ENCODE measurements at regions not wholly inside any gene's neighbourhood (a gene's known extent, or its start where the extent isn't known, plus 50 kb on each side); places are given as distances from the start of the nearest gene placed in this dataset.

- no peak overlapping the region for H3K27ac ChIP-seq (ENCODE audit: low read depth in 1 of 3, low read length in 2 of 3)
- FAIRE-seq (no peak), DNase-seq (no peak)
- no peak overlapping the region for H3K4me3 ChIP-seq (ENCODE audit: low read depth in 1 of 3, low read length in 3 of 3)
- H3K27me3 ChIP-seq (ENCODE audit: control insufficient read depth in 3 of 3, insufficient read depth in 3 of 3, low read length in 3 of 3), result no peaks in the 10 kb centered on the region
- 50 to 76% (median 69%) methylated on average over 4 of the region's 4 CpGs for WGBS, 3 donors
- no peaks in the 10 kb centered on the region for H3K4me1 ChIP-seq (ENCODE audit: control insufficient read depth in 3 of 3, insufficient read depth in 2 of 3, low read depth in 1 of 3, low read length in 2 of 3)
- H3K9me3 ChIP-seq (ENCODE audit: control insufficient read depth in 2 of 2, insufficient read depth in 1 of 2, low read depth in 1 of 2, low read length in 1 of 2), result peaks cover 0 to 10% of the 10 kb centered on the region in 2 donors
- no peaks in the 10 kb centered on the region for H3K36me3 ChIP-seq (ENCODE audit: control insufficient read depth in 3 of 3, insufficient read depth in 2 of 3, low read depth in 1 of 3, low read length in 3 of 3)
Measured at GRCh38 chr7:51731075-51731474, 414.5 kb upstream of the COBL start.

- DNase-seq (peak; percentile 22 to 24), FAIRE-seq (no peak)
- no peaks in the 10 kb centered on the region for H3K4me1 ChIP-seq (ENCODE audit: control insufficient read depth in 3 of 3, insufficient read depth in 2 of 3, low read depth in 1 of 3, low read length in 2 of 3)
- no peak overlapping the region for H3K27ac ChIP-seq (ENCODE audit: low read depth in 1 of 3, low read length in 2 of 3)
- no peak overlapping the region for H3K4me3 ChIP-seq (ENCODE audit: low read depth in 1 of 3, low read length in 3 of 3)
- no peaks in the 10 kb centered on the region for H3K27me3 ChIP-seq (ENCODE audit: control insufficient read depth in 3 of 3, insufficient read depth in 3 of 3, low read length in 3 of 3)
- H3K36me3 ChIP-seq (ENCODE audit: control insufficient read depth in 3 of 3, insufficient read depth in 2 of 3, low read depth in 1 of 3, low read length in 3 of 3), result no peaks in the 10 kb centered on the region
- 12 to 32% (median 27%) methylated on average over 2 of the region's 2 CpGs for WGBS, 3 donors
- peaks cover 0 to 3% of the 10 kb centered on the region in 2 donors for H3K9me3 ChIP-seq (ENCODE audit: control insufficient read depth in 2 of 2, insufficient read depth in 1 of 2, low read depth in 1 of 2, low read length in 1 of 2)
Measured at GRCh38 chr7:51727441-51727840, 410.8 kb upstream of the COBL start.

- no peak overlapping the region for H3K27ac ChIP-seq (ENCODE audit: low read depth in 1 of 3, low read length in 2 of 3)
- DNase-seq (no peak), FAIRE-seq (no peak)
- no peaks in the 10 kb centered on the region for H3K27me3 ChIP-seq (ENCODE audit: control insufficient read depth in 3 of 3, insufficient read depth in 3 of 3, low read length in 3 of 3)
- whole genome bisulfite sequencing, 3 donors, result 14 to 41% (median 23%) methylated on average over 1 of the region's 1 CpG
- no peak overlapping the region for H3K4me3 ChIP-seq (ENCODE audit: low read depth in 1 of 3, low read length in 3 of 3)
- no peaks in the 10 kb centered on the region for H3K36me3 ChIP-seq (ENCODE audit: control insufficient read depth in 3 of 3, insufficient read depth in 2 of 3, low read depth in 1 of 3, low read length in 3 of 3)
- no peaks in the 10 kb centered on the region for H3K4me1 ChIP-seq (ENCODE audit: control insufficient read depth in 3 of 3, insufficient read depth in 2 of 3, low read depth in 1 of 3, low read length in 2 of 3)
- no peaks in the 10 kb centered on the region for H3K9me3 ChIP-seq (ENCODE audit: control insufficient read depth in 2 of 2, insufficient read depth in 1 of 2, low read depth in 1 of 2, low read length in 1 of 2)
Measured at GRCh38 chr7:51706851-51707250, 390.2 kb upstream of the COBL start.

GRCh38 chr7:51705701-51706100 lies 389.1 kb upstream of the COBL start:
- FAIRE-seq, result no peak
- Histone ChIP-seq H3K36me3 (ENCODE audit: control insufficient read depth in 3 of 3, insufficient read depth in 2 of 3, low read depth in 1 of 3, low read length in 3 of 3) (no peaks in the 10 kb centered on the region), H3K9me3 (ENCODE audit: control insufficient read depth in 2 of 2, insufficient read depth in 1 of 2, low read depth in 1 of 2, low read length in 1 of 2) (no peaks in the 10 kb centered on the region), H3K4me1 (ENCODE audit: control insufficient read depth in 3 of 3, insufficient read depth in 2 of 3, low read depth in 1 of 3, low read length in 2 of 3) (no peaks in the 10 kb centered on the region), H3K27ac (ENCODE audit: low read depth in 1 of 3, low read length in 2 of 3) (no peak overlapping the region), H3K4me3 (ENCODE audit: low read depth in 1 of 3, low read length in 3 of 3) (no peak overlapping the region), H3K27me3 (ENCODE audit: control insufficient read depth in 3 of 3, insufficient read depth in 3 of 3, low read length in 3 of 3) (no peaks in the 10 kb centered on the region)
- no peak for DNase-seq
- WGBS, 3 donors, result 77 to 81% (median 78%) methylated on average over 3 of the region's 3 CpGs

- FAIRE-seq, result no peak
Measured at GRCh38 chr7:51702673-51703072, 386.1 kb upstream of the COBL start.

GRCh38 chr7:51701935-51702334 lies 385.3 kb upstream of the COBL start:
- H3K9me3 ChIP-seq (ENCODE audit: control insufficient read depth in 2 of 2, insufficient read depth in 1 of 2, low read depth in 1 of 2, low read length in 1 of 2), result no peaks in the 10 kb centered on the region
- no peaks in the 10 kb centered on the region for H3K27me3 ChIP-seq (ENCODE audit: control insufficient read depth in 3 of 3, insufficient read depth in 3 of 3, low read length in 3 of 3)
- H3K4me1 ChIP-seq (ENCODE audit: control insufficient read depth in 3 of 3, insufficient read depth in 2 of 3, low read depth in 1 of 3, low read length in 2 of 3), result no peaks in the 10 kb centered on the region
- H3K27ac ChIP-seq (ENCODE audit: low read depth in 1 of 3, low read length in 2 of 3), result no peak overlapping the region
- 85 to 88% (median 86%) methylated on average over 2 of the region's 2 CpGs for WGBS, 3 donors
- FAIRE-seq (no peak), DNase-seq (no peak)
- no peak overlapping the region for H3K4me3 ChIP-seq (ENCODE audit: low read depth in 1 of 3, low read length in 3 of 3)
- no peaks in the 10 kb centered on the region for H3K36me3 ChIP-seq (ENCODE audit: control insufficient read depth in 3 of 3, insufficient read depth in 2 of 3, low read depth in 1 of 3, low read length in 3 of 3)

More at GRCh38 chr7:51702673-51703072, 386.1 kb upstream of the COBL start:
- Histone ChIP-seq H3K36me3 (ENCODE audit: control insufficient read depth in 3 of 3, insufficient read depth in 2 of 3, low read depth in 1 of 3, low read length in 3 of 3) (no peaks in the 10 kb centered on the region), H3K4me3 (ENCODE audit: low read depth in 1 of 3, low read length in 3 of 3) (no peak overlapping the region), H3K4me1 (ENCODE audit: control insufficient read depth in 3 of 3, insufficient read depth in 2 of 3, low read depth in 1 of 3, low read length in 2 of 3) (no peaks in the 10 kb centered on the region), H3K27me3 (ENCODE audit: control insufficient read depth in 3 of 3, insufficient read depth in 3 of 3, low read length in 3 of 3) (no peaks in the 10 kb centered on the region), H3K9me3 (ENCODE audit: control insufficient read depth in 2 of 2, insufficient read depth in 1 of 2, low read depth in 1 of 2, low read length in 1 of 2) (no peaks in the 10 kb centered on the region), H3K27ac (ENCODE audit: low read depth in 1 of 3, low read length in 2 of 3) (no peak overlapping the region)
- no peak for DNase-seq
- WGBS, 3 donors, result 73 to 94% (median 89%) methylated on average over 3 of the region's 3 CpGs

GRCh38 chr7:51700593-51701215 lies 384.1 kb upstream of the COBL start:
- no peaks in the 10 kb centered on the region for H3K4me1 ChIP-seq (ENCODE audit: control insufficient read depth in 3 of 3, insufficient read depth in 2 of 3, low read depth in 1 of 3, low read length in 2 of 3)
- no peaks in the 10 kb centered on the region for H3K9me3 ChIP-seq (ENCODE audit: control insufficient read depth in 2 of 2, insufficient read depth in 1 of 2, low read depth in 1 of 2, low read length in 1 of 2)
- 70 to 91% (median 90%) methylated on average over 3 of the region's 3 CpGs for WGBS, 3 donors
- DNase-seq, result no peak
- H3K36me3 ChIP-seq (ENCODE audit: control insufficient read depth in 3 of 3, insufficient read depth in 2 of 3, low read depth in 1 of 3, low read length in 3 of 3), result no peaks in the 10 kb centered on the region
- H3K27me3 ChIP-seq (ENCODE audit: control insufficient read depth in 3 of 3, insufficient read depth in 3 of 3, low read length in 3 of 3), result no peaks in the 10 kb centered on the region
- H3K27ac ChIP-seq (ENCODE audit: low read depth in 1 of 3, low read length in 2 of 3), result no peak overlapping the region
- no peak overlapping the region for H3K4me3 ChIP-seq (ENCODE audit: low read depth in 1 of 3, low read length in 3 of 3)
- FAIRE-seq, result no peak

- no peaks in the 10 kb centered on the region for H3K4me1 ChIP-seq (ENCODE audit: control insufficient read depth in 3 of 3, insufficient read depth in 2 of 3, low read depth in 1 of 3, low read length in 2 of 3)
- no peaks in the 10 kb centered on the region for H3K27me3 ChIP-seq (ENCODE audit: control insufficient read depth in 3 of 3, insufficient read depth in 3 of 3, low read length in 3 of 3)
- H3K4me3 ChIP-seq (ENCODE audit: low read depth in 1 of 3, low read length in 3 of 3), result no peak overlapping the region
- no peaks in the 10 kb centered on the region for H3K9me3 ChIP-seq (ENCODE audit: control insufficient read depth in 2 of 2, insufficient read depth in 1 of 2, low read depth in 1 of 2, low read length in 1 of 2)
- H3K36me3 ChIP-seq (ENCODE audit: control insufficient read depth in 3 of 3, insufficient read depth in 2 of 3, low read depth in 1 of 3, low read length in 3 of 3), result no peaks in the 10 kb centered on the region
- 82 to 88% (median 87%) methylated on average over 5 of the region's 5 CpGs for WGBS, 3 donors
- no peak overlapping the region for H3K27ac ChIP-seq (ENCODE audit: low read depth in 1 of 3, low read length in 2 of 3)
- FAIRE-seq, result no peak
- DNase-seq, result no peak
Measured at GRCh38 chr7:51693258-51693657, 376.6 kb upstream of the COBL start.

- Histone ChIP-seq H3K36me3 (ENCODE audit: control insufficient read depth in 3 of 3, insufficient read depth in 2 of 3, low read depth in 1 of 3, low read length in 3 of 3) (no peaks in the 10 kb centered on the region), H3K4me3 (ENCODE audit: low read depth in 1 of 3, low read length in 3 of 3) (no peak overlapping the region), H3K27me3 (ENCODE audit: control insufficient read depth in 3 of 3, insufficient read depth in 3 of 3, low read length in 3 of 3) (no peaks in the 10 kb centered on the region), H3K27ac (ENCODE audit: low read depth in 1 of 3, low read length in 2 of 3) (no peak overlapping the region), H3K9me3 (ENCODE audit: control insufficient read depth in 2 of 2, insufficient read depth in 1 of 2, low read depth in 1 of 2, low read length in 1 of 2) (no peaks in the 10 kb centered on the region), H3K4me1 (ENCODE audit: control insufficient read depth in 3 of 3, insufficient read depth in 2 of 3, low read depth in 1 of 3, low read length in 2 of 3) (no peaks in the 10 kb centered on the region)
- DNase-seq (no peak), FAIRE-seq (no peak)
- WGBS, 3 donors, result 51 to 71% (median 60%) methylated on average over 3 of the region's 3 CpGs
Measured at GRCh38 chr7:51689547-51689946, 372.9 kb upstream of the COBL start.
